ENCODE measurements at regions not wholly inside any gene's neighbourhood (a gene's known extent, or its start where the extent isn't known, plus 50 kb on each side); places are given as distances from the start of the nearest gene placed in this dataset.
A peak's percentile ranks its signal among the peaks of the same experiment; 100 is the strongest.
"Not testable (repeated sequence)": the region's sequence is repeated elsewhere in the genome, so short reads cannot be mapped to it uniquely, and the experiment has no call there.

DNA sequence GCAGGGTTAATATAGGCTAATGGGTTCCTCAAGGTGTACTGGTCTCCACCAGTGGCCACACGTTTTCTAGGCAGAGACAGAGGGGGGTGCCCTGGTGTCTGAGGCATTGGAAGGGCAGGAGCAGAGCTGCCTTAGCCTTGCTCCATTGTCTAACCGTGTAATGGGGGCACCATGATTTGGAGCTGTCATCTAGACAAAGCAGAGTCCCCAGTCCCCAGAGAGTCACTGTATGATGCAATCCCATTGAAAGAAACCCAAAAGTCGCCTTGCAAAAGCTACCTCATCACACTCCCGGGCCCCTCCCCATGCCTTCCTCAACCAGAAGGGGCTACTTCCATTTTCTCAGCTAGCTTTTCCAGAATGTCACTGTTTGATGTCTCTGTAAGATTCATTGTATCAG lies 487.1 kb downstream of the AACS start:
- H3K79me2 ChIP-seq (ENCODE audit: insufficient read depth, low read length) = no peaks in the 10 kb centered on the region
- no peaks in the 10 kb centered on the region for H3K9me3 ChIP-seq (ENCODE audit: control insufficient read depth, low read depth, low read length)
- H3K4me1 Mint-ChIP-seq = no peaks in the 10 kb centered on the region
- H3T11ph ChIP-seq (ENCODE audit: low read length) = no peak overlapping the region
- no peak overlapping the region for H2AK5ac ChIP-seq (ENCODE audit: insufficient read length, low read length)
- peaks cover 4% of the 10 kb centered on the region for H3K27me3 Mint-ChIP-seq (ENCODE audit: low read depth)
- H3K4me3 Mint-ChIP-seq = no peak overlapping the region
- H3K9ac ChIP-seq (ENCODE audit: extremely low read depth, insufficient read length, low read length) = no peak overlapping the region
- H4K5ac ChIP-seq (ENCODE audit: insufficient read length, low read depth, low read length) = no peak overlapping the region
- H4K20me1 ChIP-seq (ENCODE audit: control insufficient read depth, insufficient read depth, insufficient read length) = no peaks in the 10 kb centered on the region
- no peaks in the 10 kb centered on the region for H3K23me2 ChIP-seq (ENCODE audit: insufficient read length, low read depth, low read length, poor library complexity, severe bottlenecking)
- no peak overlapping the region for H2BK5ac ChIP-seq (ENCODE audit: insufficient read length, low read length)
- H3K4ac ChIP-seq (ENCODE audit: low read depth, low read length) = no peak overlapping the region
- H2BK12ac ChIP-seq (ENCODE audit: insufficient read length, low read depth, low read length) = no peak overlapping the region
- no peak overlapping the region for H4K91ac ChIP-seq (ENCODE audit: insufficient read length, low read depth, low read length)
- no peak overlapping the region for H3K23ac ChIP-seq (ENCODE audit: insufficient read length, low read depth, low read length)
- no peaks in the 10 kb centered on the region for H3K4me1 ChIP-seq (ENCODE audit: insufficient read depth, low read length)
- no peaks in the 10 kb centered on the region for H3K79me1 ChIP-seq (ENCODE audit: insufficient read depth, low read depth, low read length, poor library complexity, severe bottlenecking)
- no peak overlapping the region for H2BK20ac ChIP-seq (ENCODE audit: low read depth, low read length, poor library complexity, severe bottlenecking)
- no peak overlapping the region for H4K8ac ChIP-seq (replicated peaks; ENCODE audit: insufficient read length, low read depth, low read length)
- H3K4me2 ChIP-seq (ENCODE audit: insufficient read depth, insufficient read length, low read length) = no peak overlapping the region
- TF ChIP-seq CTCF (conservative IDR thresholded peaks at IDR 0.05) = no peak
- WGBS (ENCODE audit: extremely low coverage, insufficient read length, low lambda C conversion rate) = no CpG with 5 or more reads among the region's 4 CpGs
- no peak overlapping the region for H3K14ac ChIP-seq (ENCODE audit: insufficient read depth, low read length)
- H3K9me3 Mint-ChIP-seq = peaks cover 11 to 15% of the 10 kb centered on the region in 2 experiments
- H3K27ac Mint-ChIP-seq = peak overlapping the region in 1 of 3 experiments; percentile 33; a peak in 1 of 7 replicates
- H2AFZ ChIP-seq (ENCODE audit: low read length) = no peak overlapping the region
- H3K36me3 Mint-ChIP-seq (ENCODE audit: insufficient read depth in 1 of 3, low read depth in 3 of 3) = peaks cover 4 to 24% (median 8%) of the 10 kb centered on the region in 3 experiments; a peak in 6 of 7 replicates
- no peak overlapping the region for H3K18ac ChIP-seq (ENCODE audit: insufficient read length, low read depth, low read length)
- DNase-seq = no peak
- H3K27me3 ChIP-seq (ENCODE audit: insufficient read depth, low read length) = no peaks in the 10 kb centered on the region
- H3K56ac ChIP-seq (ENCODE audit: insufficient read length, low read depth, low read length) = no peak overlapping the region
- H2BK120ac ChIP-seq (ENCODE audit: low read depth, low read length, poor library complexity, severe bottlenecking) = no peak overlapping the region
- no peak overlapping the region for H3K27ac ChIP-seq (ENCODE audit: insufficient read length, low read depth, low read length)
- no peak overlapping the region for H2BK15ac ChIP-seq (ENCODE audit: low read depth, low read length)

- not testable (repeated sequence) for H4K20me1 ChIP-seq (ENCODE audit: control insufficient read depth, insufficient read depth, insufficient read length); H3K27ac ChIP-seq (ENCODE audit: insufficient read length, low read depth, low read length); H3K4me1 ChIP-seq (ENCODE audit: insufficient read depth, low read length); H3K27me3 ChIP-seq (ENCODE audit: insufficient read depth, low read length); H3K79me2 ChIP-seq (ENCODE audit: insufficient read depth, low read length); H2AFZ ChIP-seq (ENCODE audit: low read length); H3K14ac ChIP-seq (ENCODE audit: insufficient read depth, low read length); H3K4ac ChIP-seq (ENCODE audit: low read depth, low read length); H4K8ac ChIP-seq (replicated peaks; ENCODE audit: insufficient read length, low read depth, low read length); H3K4me1 Mint-ChIP-seq; H2BK15ac ChIP-seq (ENCODE audit: low read depth, low read length); H3K4me3 Mint-ChIP-seq; H3K9me3 ChIP-seq (ENCODE audit: control insufficient read depth, low read depth, low read length); H3K27me3 Mint-ChIP-seq (ENCODE audit: low read depth); H3K56ac ChIP-seq (ENCODE audit: insufficient read length, low read depth, low read length); DNase-seq; H3K23me2 ChIP-seq (ENCODE audit: insufficient read length, low read depth, low read length, poor library complexity, severe bottlenecking); H3T11ph ChIP-seq (ENCODE audit: low read length); H3K79me1 ChIP-seq (ENCODE audit: insufficient read depth, low read depth, low read length, poor library complexity, severe bottlenecking); H3K9ac ChIP-seq (ENCODE audit: extremely low read depth, insufficient read length, low read length); H2AK5ac ChIP-seq (ENCODE audit: insufficient read length, low read length); H3K18ac ChIP-seq (ENCODE audit: insufficient read length, low read depth, low read length); H4K5ac ChIP-seq (ENCODE audit: insufficient read length, low read depth, low read length); H2BK120ac ChIP-seq (ENCODE audit: low read depth, low read length, poor library complexity, severe bottlenecking); H3K27ac Mint-ChIP-seq; H3K4me2 ChIP-seq (ENCODE audit: insufficient read depth, insufficient read length, low read length); H2BK20ac ChIP-seq (ENCODE audit: low read depth, low read length, poor library complexity, severe bottlenecking); H3K9me3 Mint-ChIP-seq; H4K91ac ChIP-seq (ENCODE audit: insufficient read length, low read depth, low read length); H3K23ac ChIP-seq (ENCODE audit: insufficient read length, low read depth, low read length); H2BK12ac ChIP-seq (ENCODE audit: insufficient read length, low read depth, low read length); H2BK5ac ChIP-seq (ENCODE audit: insufficient read length, low read length)
- WGBS (ENCODE audit: extremely low coverage, insufficient read length, low lambda C conversion rate) = no CpG with 5 or more reads among the region's 5 CpGs
- peaks cover 0 to 12% (median 0%) of the 10 kb centered on the region in 3 experiments; a peak in 3 of 7 replicates for H3K36me3 Mint-ChIP-seq (ENCODE audit: insufficient read depth in 1 of 3, low read depth in 3 of 3)
These were observed 495.8 kb downstream of the AACS start for GRCh38 chr12:125561008-125561407.

Measured in H9 (cell line).